CD4-positive, alpha-beta T cell treated with Interleukin-6 for 4 hours (primary cell): ENCODE measurements at regions not wholly inside any gene's neighbourhood (a gene's known extent, or its start where the extent isn't known, plus 50 kb on each side); places are given as distances from the start of the nearest gene placed in this dataset.
"Not testable (repeated sequence)": the region's sequence is repeated elsewhere in the genome, so short reads cannot be mapped to it uniquely, and the experiment has no call there.

ENCODE experiments used
- DNase-seq: peaks from one replicate; pipeline ENCODE4 v3.0.0-alpha.2; 2020; ENCODE audit warnings: mixed read lengths

DNA sequence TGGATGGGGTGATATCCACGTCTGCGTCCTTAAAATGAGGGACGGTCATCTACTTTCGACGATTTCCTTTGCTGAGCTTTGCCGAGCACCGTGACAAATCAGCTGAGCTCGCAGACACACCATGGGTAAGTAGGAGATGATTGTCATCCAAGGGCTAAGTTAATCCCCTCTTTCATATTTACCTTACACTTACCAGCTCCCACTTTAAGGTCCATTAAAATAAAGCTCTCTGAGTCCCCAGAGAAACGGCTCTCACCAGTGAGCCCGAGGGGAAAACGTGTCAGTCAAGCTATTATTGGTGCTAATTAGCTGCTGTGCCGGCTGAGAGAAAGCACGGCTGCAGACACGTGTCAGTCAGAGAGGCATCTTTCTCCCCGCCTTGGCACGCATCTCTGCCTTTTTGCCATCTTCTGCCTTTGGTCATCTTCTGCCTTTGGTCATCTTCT, 72.2 kb downstream of the CRLF2 start:
- DNase-seq, result no peak

DNA sequence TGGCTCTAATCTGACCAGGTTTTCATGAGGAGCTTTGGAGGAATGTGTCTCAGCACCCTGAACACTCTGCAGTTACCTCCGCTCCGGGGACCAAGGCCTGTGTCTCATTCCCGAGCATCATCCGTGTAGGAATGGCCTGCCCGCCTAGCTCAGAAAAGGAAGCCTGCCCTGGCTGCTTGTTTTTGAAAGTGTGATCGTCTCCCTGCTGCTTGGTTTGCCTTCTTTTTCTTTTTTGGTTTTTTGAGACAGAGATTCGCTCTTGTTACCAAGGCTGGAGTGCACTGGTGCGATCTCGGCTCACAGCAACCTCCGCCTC, 73.3 kb downstream of the CRLF2 start:
- no peak for DNase-seq

DNA sequence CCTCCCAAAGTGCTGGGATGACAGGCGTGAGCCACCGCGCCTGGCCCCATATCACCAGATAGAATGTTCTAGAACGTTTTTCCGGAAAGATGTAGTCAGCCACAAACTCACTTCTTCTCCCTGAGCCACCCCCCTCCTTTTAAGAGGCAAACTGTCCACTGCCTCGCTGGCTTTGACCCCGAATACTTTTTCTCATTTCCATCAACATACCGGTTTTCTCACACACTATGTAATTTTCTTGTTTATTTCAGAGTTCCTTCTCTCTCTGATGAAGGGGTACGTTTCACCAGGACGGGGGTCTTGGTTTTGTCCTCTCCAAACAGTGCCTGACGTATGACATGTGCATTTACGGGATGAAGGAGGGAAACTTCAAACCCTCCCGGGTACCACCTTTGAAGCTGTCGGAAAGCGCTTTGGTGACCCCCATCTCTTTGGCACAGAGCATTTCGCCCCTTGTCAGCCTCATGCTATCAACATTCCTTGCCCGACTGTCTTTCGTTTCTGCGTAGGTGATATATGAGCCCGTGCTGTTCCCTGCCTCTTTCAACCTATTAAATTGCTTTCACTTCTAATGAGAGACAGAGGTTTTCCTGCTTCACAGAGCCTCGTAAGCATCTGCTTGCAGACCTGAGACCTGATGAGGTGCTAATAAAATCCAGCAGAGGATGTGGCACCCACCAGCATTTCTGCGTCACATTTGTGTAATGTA, 73.8 kb downstream of the CRLF2 start:
- no peak for DNase-seq

DNA sequence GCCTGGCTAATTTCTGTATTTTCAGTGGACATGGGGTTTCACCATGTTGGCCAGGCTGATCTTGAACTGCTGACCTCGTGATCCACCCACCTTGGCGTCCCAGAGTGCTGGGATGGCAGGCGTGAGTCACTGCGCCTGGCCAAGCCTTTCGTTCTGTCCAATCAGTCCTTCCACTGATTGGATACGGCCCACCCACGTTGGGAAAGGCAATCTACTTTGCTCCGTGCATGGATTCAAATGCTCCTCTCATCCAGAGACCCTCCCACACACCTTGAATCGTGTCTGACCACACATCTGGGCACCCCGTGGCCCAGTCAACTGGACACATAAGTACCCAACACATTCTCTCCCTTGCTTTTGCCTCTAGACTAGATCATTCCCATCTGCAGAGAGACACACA, 74.9 kb downstream of the CRLF2 start:
- DNase-seq, result no peak

DNA sequence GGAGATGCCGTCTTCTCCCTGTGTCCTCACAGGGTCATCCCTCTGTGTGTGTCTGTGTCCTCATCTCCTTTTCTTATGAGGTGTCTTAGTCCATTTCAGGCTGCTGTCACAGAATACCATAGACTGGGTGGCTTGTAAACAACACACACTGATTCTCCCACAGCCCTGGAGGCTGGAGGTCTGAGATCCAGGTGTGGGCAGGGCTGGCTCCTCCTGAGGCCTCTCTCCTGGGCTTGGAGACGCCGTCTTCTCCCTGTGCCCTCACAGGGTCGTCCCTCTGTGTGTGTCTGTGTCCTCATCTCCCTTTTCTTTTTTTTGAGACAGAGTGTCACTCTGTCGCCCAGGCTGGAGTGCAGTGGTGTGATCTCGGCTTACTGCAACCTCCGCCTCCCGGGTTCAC, 75.9 kb downstream of the CRLF2 start:
- DNase-seq, result not testable (repeated sequence)

DNA sequence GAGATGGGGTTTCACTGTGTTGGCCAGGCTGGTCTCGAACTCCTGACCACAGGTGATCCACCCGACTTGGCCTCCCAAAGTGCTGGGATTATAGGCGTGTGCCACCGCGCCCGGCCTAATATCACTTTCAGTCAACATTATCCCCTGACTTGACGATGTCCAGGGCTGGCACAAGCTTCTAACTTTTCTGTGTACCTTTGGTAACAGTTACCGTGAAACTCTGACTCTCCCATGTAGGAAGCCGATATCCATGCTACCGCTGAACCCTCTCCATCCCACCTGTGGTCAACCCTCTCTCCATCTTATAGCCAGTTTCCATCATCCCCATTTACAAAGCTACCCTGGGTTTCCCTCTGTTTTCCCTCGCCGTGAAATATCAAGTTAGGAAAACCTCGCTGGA, 77.5 kb downstream of the CRLF2 start:
- no peak for DNase-seq

DNA sequence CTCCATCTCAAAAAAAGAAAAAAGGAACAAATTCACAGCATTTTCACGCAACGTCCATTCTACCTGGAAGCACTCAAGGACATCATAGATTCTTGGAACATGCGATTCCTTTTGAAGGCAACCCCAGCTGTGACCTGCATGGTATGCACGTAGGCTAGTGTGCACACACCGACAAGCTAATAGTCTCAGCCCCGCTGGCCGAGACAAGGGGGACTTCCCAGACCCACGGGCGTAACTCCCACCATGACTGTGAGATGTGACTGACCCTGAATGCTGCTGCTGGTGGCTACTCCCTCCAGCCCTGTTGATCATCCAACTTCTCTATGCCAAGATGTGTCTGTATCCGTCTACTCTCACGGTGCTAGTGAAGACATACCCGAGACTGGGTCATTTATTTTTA, 78.3 kb downstream of the CRLF2 start:
- no peak for DNase-seq

DNA sequence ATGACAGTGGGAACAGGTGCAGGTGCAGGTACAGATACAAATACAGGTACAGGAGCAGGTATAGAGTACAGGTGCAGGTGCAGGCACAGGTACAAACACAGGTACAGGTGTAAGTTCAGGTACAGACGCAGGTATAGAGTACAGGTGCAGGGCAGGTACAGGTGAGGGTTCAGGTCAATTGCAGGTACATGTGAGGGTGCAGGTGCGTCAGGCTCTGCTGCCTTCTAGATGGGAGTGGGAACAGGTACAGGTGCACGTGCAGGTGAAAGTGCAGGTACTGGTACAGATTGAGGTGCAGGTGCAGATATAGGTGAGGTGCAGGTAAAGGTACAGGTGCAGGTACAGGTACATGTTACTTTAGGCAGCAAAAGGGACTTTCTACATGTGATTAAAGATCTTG, 85.7 kb downstream of the CRLF2 start:
- DNase-seq, result no peak

DNA sequence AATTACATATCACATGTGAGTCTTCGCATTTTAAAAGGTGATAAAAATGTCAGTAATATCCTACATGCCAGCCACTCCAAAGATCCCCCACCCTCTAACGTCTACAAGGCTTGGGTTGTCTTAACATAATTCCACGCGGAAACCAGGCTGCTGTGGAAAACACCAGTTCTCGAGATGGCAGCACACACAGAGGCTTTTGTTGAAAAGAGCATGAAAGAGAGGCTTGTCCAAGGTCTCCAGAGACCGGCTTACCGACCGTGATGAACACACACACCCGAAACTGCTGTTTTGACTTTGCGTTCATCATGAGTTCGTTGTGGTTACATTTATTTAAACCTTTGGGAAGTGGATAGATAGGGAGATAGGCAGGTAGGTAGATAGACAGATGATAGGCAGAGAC, 87.9 kb downstream of the CRLF2 start:
- DNase-seq, result no peak

DNA sequence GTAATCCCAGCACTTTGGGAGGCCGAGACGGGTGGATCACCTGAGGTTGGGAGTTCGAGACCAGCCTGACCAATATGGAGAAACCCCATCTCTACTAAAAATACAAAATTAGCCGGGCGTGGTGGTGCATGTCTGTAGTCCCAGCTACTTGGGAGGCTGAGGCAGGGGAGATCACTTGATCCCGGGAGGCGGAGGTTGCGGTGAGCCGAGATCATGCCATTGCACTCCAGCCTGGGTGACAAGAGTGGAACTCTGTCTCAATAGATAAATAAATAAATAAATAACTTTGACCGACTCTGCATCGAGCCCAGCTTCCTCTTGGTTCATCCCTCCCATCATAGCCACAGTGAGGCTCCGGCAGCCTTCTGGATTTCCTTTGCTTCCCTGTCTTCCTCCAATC, 89.6 kb downstream of the CRLF2 start:
- DNase-seq, result not testable (repeated sequence)

DNA sequence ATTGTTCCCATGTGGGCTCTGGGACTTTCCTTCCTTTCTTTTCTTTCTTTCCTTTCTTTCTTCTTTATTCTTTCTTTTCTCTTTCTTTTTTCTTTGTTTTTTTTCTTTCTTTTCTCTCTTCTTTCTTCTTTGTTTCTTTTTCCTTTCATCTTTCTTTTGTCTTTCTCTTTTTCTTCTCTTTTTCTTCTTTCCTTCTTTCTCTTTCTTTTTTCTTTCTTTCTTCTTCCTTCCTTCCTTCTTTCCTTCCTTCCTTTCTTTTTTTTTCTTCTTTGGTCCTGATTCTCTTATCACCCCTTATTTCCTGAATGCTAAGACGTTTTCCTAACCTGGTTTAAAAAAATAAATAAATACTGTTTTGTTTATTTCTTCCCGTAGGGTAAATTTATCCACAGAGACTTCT, 93.2 kb downstream of the CRLF2 start:
- no peak for DNase-seq

DNA sequence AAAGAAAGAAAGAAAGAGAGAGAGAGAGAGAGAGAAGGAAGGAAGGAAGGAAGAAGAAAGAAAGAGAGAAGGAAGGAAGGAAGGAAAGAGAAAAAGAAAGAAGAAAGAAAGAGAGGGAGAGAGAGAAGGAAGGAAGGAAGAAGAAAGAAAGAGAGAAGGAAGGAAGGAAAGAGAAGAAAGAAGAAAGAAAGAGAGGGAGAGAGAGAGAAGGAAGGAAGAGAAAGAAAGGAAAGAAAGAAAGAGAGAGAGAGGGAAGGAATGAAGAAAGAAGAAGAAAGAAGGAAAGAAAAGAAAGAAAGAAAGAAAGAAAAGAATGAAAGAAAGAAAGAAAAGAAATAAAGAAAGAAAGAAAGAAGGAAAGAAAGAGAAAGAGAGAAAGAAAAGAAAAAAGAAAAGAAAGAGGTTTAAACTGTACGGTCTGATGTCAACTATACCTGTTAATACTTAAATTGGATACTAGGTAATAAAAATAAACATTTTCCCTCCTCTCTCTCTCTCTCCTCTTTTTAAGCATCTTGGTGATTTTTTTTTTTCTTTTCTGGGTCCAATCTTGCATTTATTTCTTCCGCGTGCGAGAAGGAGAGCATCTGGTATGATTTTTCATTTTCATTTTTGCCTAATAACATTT, 93.8 kb downstream of the CRLF2 start:
- no peak for DNase-seq

DNA sequence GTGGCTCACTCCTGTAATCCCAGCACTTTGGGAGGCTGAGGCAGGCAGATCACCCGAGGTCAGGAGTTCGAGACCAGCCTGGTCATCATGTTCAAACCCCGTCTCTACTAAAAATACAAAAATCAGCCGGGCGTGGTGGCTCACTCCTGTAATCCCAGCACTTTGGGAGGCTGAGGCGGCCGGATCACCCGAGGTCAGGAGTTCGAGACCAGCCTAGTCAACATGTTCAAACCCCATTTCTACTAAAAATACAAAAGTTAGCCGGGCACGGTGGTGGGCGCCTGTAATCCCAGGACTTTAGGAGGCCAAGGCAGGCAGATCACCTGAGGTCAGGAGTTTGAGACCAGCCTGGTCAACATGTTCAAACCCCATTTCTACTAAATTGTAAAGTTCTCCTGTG, 97.0 kb downstream of the CRLF2 start:
- not testable (repeated sequence) for DNase-seq

DNA sequence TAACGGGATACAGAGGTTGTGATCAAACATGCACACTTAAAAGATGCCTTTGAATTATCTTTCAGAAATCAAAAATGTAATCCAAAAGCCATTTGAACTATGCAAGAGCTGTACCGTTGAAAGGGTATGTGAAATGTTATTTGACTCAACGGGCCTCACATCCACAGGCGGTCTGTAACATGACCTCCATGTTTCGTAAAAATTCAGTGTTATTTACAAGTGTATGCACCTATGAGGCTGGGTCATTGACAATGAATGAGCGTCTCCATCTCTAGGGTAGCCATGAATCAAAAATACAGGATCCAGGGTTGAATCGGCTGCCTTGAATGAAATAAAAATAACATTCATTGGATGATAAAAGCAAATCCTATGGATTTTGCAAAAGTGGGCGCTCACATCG, 100.1 kb downstream of the CRLF2 start:
- DNase-seq, result no peak

DNA sequence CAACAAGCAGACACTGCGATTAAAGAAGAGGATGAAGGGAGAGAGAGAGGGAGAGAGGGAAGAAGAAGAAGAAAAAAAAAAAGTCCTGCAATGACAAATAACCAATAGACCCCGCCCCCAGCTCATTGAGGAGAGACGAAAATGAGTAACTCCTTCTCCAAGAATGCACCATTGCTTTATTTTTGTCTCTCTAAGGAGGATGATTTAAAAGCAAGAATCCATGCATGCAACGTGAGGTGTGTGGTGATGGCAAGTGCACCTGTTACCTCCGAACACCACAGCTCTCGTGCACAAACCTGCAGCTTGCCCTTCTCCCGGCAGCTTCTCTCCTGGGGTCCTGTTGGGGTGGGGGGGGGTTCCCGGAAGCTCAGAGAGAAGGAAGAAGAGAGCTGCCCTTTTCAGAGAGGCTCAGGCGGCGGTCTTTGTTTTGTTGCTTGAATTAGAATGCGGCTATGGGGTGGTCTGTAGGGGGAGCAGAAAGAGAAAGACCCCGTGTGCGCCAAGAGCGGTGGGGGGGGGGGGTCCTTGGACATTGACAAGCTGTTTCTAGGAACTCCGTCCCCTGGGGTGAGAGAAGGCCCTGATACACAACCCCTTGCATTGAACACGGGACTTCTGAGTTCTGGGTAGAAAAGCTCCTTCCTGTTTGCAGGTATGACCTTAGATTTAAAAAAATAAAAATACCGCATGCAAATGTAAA, 100.7 kb downstream of the CRLF2 start:
- peak; percentile 10 for DNase-seq

DNA sequence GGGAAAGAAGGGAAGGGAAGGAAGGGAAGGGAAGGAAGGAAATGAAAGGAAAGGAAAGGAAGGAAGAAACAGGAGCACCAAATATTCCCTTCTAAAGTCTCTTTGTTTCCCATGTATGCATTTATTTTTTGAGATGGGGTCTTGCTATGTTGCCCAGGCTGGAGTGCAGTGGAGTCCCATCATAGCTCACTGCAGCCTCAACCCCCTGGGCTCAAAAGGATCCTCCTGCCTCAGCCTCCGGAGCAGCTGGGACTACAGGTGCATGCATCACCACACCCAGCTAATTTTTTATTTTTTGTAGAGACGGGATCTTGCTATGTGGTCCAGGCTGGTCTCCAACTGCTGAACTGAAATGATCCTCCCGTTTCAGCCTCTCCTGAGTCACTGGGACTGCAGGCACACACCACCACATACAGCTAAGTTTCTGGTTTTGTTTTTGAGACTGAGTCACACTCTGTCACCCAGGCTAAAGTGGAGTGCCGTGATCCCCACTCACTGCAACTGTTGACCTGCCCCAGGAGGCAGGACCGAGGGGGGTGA, 102.8 kb downstream of the CRLF2 start:
- DNase-seq, result no peak

DNA sequence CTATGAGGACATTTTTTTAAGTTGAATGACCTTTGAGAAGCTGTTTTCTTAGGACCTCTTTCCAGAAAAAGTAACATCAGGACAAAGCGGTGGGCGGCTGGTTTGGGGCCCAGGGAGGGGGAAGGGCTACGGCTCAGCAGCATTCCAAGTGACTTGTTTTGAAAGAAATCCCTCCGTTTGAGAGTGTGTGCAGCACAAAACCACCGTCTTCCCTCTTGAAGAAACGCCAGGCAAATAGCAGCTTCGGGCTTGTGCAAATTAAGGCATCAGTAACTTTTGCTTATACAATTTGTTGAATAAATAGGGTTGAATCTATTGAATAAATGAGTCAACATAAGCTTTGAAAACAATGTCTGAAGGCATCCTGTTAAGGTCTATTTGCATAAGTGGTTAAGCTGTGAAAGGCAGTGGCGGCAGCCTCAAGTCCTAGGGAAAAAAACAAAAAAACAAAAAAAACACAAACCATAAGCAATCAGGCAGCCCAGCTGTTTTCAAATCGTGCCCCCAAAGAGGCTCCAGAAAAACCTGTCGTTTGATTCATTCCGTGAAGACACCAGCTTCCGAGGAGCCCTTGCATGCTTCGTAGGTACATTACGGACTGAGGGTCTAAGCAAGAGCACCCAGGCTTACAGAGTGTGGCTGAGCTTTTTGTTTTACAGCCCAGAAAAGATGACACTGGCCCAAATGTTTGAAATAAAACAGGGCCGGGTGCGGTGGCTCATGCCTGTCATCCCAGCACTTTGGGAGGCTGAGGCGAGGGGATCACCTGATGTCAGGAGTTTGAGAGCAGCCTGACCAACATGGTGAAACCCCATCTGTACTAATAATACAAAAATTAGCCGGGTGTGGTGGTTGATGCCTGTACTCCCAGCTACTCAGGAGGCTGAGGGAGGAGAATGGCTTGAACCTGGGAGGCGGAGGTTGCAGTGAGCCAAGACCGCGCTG, 103.7 kb downstream of the CRLF2 start:
- no peak for DNase-seq

DNA sequence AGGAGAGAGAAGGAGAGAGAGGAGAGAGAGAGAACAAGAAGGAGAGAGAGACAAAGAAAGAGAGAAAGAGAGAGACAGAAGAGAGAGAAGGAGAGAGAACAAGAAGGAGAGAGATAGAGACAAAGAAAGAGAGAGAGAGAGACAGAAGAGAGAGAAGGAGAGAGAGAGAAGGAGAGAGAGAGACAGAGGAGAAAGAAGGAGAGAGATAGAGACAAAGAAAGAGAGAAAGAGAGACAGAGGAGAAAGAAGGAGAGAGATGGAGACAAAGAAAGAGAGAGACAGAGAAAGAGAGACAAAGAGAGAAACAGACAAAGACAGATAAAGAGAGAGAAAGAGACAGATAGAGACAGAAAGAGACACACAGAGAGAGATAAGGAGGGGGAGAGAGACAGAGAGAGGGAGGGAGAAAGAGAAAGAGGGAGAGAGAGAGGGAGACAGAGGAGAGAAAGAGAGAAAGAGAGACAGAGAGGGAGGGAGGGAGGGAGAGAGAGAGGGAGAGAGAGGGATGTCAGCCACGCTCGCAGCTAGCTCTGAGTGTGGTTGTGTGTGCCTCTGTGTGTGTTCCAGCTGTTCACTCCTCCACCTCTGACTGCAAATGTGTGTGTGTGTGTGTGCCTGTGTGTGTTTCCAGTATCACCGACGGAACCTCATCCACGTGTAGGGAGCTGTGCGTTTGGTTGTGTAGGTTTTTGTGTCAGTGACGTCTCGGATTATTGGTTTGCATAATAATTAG, 105.8 kb downstream of the CRLF2 start:
- no peak for DNase-seq

DNA sequence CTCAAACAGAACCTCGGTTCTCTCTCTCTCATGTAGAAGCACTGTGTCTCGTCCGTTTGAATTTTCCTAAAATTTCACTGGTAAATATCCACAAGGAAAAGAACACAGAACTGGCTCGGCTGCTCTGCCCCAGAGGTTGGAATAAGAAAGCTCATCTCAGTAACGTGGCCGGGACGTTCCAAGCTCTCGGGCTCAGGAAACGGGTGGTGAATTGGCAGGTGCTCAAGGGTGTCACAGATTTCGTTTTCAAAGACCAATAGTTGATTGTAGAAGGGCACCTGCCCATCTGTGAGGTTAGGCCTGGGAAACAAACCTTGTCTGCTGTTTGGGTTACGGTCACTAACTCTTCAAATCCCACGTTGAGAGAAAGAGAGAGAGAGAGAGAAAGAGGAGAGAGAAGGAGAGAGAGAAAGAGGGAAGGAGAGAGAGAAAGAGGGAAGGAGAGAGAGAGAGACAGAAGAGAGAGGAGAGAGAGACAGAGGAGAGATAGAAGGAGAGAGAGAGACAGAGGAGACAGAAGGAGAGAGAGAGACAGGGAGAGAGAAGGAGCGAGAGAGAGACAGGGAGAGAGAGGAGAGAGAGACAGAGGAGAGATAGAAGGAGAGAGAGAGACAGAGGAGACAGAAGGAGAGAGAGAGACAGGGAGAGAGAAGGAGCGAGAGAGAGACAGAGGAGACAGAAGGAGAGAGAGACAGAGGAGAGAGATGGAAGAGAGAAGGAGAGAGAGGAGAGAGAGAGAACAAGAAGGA, 106.6 kb downstream of the CRLF2 start:
- DNase-seq, result no peak

DNA sequence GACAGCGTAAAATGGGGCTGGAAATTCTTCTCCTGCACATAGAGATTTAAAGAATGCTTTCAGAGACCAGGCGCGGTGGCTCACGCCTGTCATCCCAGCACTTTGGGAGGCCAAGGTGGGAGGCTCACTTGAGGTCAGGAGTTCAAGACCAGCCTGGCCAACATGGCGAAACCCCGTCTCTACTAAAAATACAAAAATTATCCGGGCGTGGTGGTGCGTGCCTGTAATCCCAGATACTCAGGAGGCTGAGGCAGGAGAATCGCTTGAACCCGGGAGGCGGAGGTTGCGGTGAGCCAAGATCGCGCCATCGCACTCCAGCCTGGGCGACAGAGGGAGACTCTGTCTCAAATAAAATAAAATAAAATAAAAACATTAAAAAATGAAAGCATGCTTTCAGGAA, 107.4 kb downstream of the CRLF2 start:
- not testable (repeated sequence) for DNase-seq

DNA sequence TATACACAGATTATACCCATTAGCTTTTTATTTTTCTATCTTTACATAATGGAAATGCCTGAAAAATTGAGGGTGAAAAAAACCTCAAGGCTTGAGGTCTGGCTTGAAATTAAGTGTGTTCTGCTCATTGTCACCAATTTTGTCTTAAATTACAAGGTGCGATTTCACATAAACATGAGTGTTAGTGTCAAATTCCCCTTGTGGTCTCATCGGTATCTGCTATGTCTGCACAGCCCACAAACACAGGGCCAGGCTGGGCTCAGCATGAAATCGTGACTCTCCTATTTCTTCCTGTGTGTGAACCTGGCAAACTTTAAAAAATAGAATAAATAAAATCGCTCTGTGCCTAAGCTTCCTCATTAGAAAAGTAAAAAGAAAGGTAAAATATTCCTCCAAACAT, 109.1 kb downstream of the CRLF2 start:
- no peak for DNase-seq

DNA sequence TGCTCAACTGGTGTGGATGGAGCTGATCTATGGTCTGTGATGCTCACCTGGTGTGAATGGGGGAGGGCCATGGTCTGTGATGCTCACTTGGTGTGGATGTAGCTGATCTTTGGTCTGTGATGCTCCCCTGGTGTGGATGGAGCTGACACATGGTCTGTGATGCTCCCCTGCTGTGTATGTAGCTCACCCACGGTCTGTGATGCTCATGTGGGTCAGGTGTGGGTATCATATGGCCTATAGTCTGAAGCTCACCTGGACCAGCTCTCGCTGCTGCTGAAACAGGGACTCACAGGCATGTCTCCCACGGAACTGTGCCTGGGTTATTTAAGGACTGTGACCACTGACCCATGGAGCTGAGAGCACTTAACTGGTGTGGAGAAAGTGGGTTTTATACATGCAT, 109.7 kb downstream of the CRLF2 start:
- DNase-seq, result no peak
